GM23338 (cell line): ENCODE measurements at regions not wholly inside any gene's neighbourhood (a gene's known extent, or its start where the extent isn't known, plus 50 kb on each side); places are given as distances from the start of the nearest gene placed in this dataset.

ENCODE experiments used
- ATAC-seq: fragments of 200-7000 bp; cut with Tn5 transposase; 3 replicates; pipeline ENCODE4 v1.9.1; 2020
- DNase-seq: peaks from one replicate; pipeline ENCODE4 v3.0.0-alpha.2; 2015; ENCODE audit warnings: low spot score
- H2AFZ ChIP-seq: fragments of 200-600 bp; sonication (generic); 2 replicates; pipeline ENCODE4 v1.8.0; 2016; ENCODE audit warnings: antibody characterized with exemption, mild to moderate bottlenecking, moderate library complexity
- H3F3A ChIP-seq: fragments of 200-600 bp; sonication (generic); replicated peaks from 2 replicates; pipeline ENCODE4 v1.8.0; 2017; ENCODE audit warnings: antibody characterized with exemption, mixed run types, low read depth
- H3K27ac ChIP-seq: fragments of 200-600 bp; sonication (generic); 2 replicates; pipeline ENCODE4 v1.6.1; 2016; ENCODE audit warnings: low read depth
- H3K27me3 ChIP-seq: fragments of 200-600 bp; sonication (generic); 2 replicates; pipeline ENCODE4 v1.8.0; 2016; ENCODE audit warnings: mild to moderate bottlenecking, mixed run types, moderate library complexity; ENCODE audit not compliant: insufficient read depth
- H3K36me3 ChIP-seq: fragments of 200-600 bp; sonication (generic); 2 replicates; pipeline ENCODE4 v1.8.0; 2016; ENCODE audit warnings: mild to moderate bottlenecking; ENCODE audit not compliant: insufficient read depth
- H3K4me1 ChIP-seq: fragments of 200-600 bp; sonication (generic); 2 replicates; pipeline ENCODE4 v1.8.0; 2016; ENCODE audit warnings: mild to moderate bottlenecking, moderate library complexity; ENCODE audit not compliant: insufficient read depth
- H3K4me2 ChIP-seq: fragments of 200-600 bp; sonication (generic); 2 replicates; pipeline ENCODE4 v1.7.1; 2017; ENCODE audit warnings: mixed run types
- H3K4me3 ChIP-seq: fragments of 200-600 bp; sonication (generic); 2 replicates; pipeline ENCODE4 v1.6.1; 2016; ENCODE audit warnings: mixed run types
- H3K79me2 ChIP-seq: fragments of 200-600 bp; sonication (generic); replicated peaks from 2 replicates; pipeline ENCODE4 v1.8.0; 2017; ENCODE audit warnings: mild to moderate bottlenecking; ENCODE audit not compliant: insufficient read depth
- H3K9me2 ChIP-seq: fragments of 200-600 bp; sonication (generic); 2 replicates; pipeline ENCODE4 v1.8.0; 2017; ENCODE audit not compliant: insufficient read depth
- H4K20me1 ChIP-seq: fragments of 200-600 bp; sonication (generic); replicated peaks from 2 replicates; pipeline ENCODE4 v1.8.0; 2017; ENCODE audit warnings: mild to moderate bottlenecking; ENCODE audit not compliant: insufficient read depth
- H3K27ac Mint-ChIP-seq: 2 replicates; pipeline ENCODE4 v1.8.0; 2020; ENCODE audit warnings: inconsistent platforms, mild to moderate bottlenecking, moderate library complexity, mixed read lengths
- H3K27me3 Mint-ChIP-seq: 3 replicates; pipeline ENCODE4 v1.8.0; 2022; ENCODE audit warnings: low read depth, mild to moderate bottlenecking, moderate library complexity, mixed read lengths, inconsistent platforms; ENCODE audit not compliant: insufficient read depth, poor library complexity
- H3K36me3 Mint-ChIP-seq: 3 replicates; pipeline ENCODE4 v1.8.0; 2021; ENCODE audit warnings: low read depth, mild to moderate bottlenecking, inconsistent platforms, moderate library complexity, mixed read lengths
- H3K4me1 Mint-ChIP-seq: 3 replicates; pipeline ENCODE4 v1.8.0; 2020; ENCODE audit warnings: mild to moderate bottlenecking, inconsistent platforms, mixed read lengths
- H3K4me3 Mint-ChIP-seq: 3 replicates; pipeline ENCODE4 v1.8.0; 2021; ENCODE audit warnings: moderate library complexity, mild to moderate bottlenecking, inconsistent platforms, mixed read lengths
- H3K9me3 Mint-ChIP-seq: 3 replicates; pipeline ENCODE4 v1.8.0; 2020; ENCODE audit warnings: moderate library complexity, mild to moderate bottlenecking, inconsistent platforms, mixed read lengths
- CREB1 ChIP-seq: fragments of 250-450 bp; sonication (Bioruptor Pico); IDR thresholded peaks from 2 replicates; pipeline ENCODE4 v1.5.0; 2020; ENCODE audit warnings: low read depth, mild to moderate bottlenecking, moderate library complexity
- CTCF ChIP-seq, 2 experiments: fragments of 200-600 bp in 1 of 2; sonication (generic) in 1 of 2; conservative IDR thresholded peaks; 2 replicates each; pipeline versions ENCODE4 v1.5.1 to v1.6.1; 2016 to 2017; ENCODE audit warnings: antibody characterized with exemption in 2 of 2, low read depth in 2 of 2, mild to moderate bottlenecking in 2 of 2, moderate library complexity in 1 of 2
- EZH2phosphoT487 ChIP-seq: fragments of 200-600 bp; sonication (generic); IDR thresholded peaks from one replicate; pipeline ENCODE4 v1.8.1; 2018; ENCODE audit warnings: antibody characterized with exemption; ENCODE audit not compliant: unreplicated experiment
- POLR2AphosphoS5 ChIP-seq: IDR thresholded peaks from 2 replicates; pipeline ENCODE4 v1.6.1; 2016; ENCODE audit warnings: antibody characterized with exemption, low read depth
- ZNF114 ChIP-seq: fragments of 250-450 bp; sonication (Bioruptor Pico); IDR thresholded peaks from 2 replicates; pipeline ENCODE4 v1.5.0; 2020; ENCODE audit warnings: mild to moderate bottlenecking, moderate library complexity
- ZNF462 ChIP-seq: fragments of 250-450 bp; sonication (Bioruptor Pico); IDR thresholded peaks from 2 replicates; pipeline ENCODE4 v1.5.0; 2020; ENCODE audit warnings: mild to moderate bottlenecking, moderate library complexity

- no peak for TF ChIP-seq ZNF462 (CRISPR knock-in tag)
- TF ChIP-seq POLR2AphosphoS5 = no peak
- TF ChIP-seq ZNF114 (CRISPR knock-in tag) = no peak
- no peak for TF ChIP-seq CREB1 (CRISPR knock-in tag)
- TF ChIP-seq EZH2phosphoT487 = no peak
These were observed 548.4 kb downstream of the LRRC70 start (continued) for GRCh38 chr5:63127054-63127453.

- Histone ChIP-seq H3K4me2 (no peak overlapping the region), H3K27ac (no peak overlapping the region), H3K9me2 (peaks cover 11% of the 10 kb centered on the region; the same call in 1 of the 2 replicates), H3K27me3 (no peaks in the 10 kb centered on the region), H3K4me3 (no peak overlapping the region), H3K4me1 (peaks cover 17% of the 10 kb centered on the region; the same call in 1 of the 2 replicates), H2AFZ (no peak overlapping the region), H3K36me3 (no peaks in the 10 kb centered on the region), H3K79me2 (no peaks in the 10 kb centered on the region), H3F3A (no peaks in the 10 kb centered on the region), H4K20me1 (no peaks in the 10 kb centered on the region)
- peak; percentile 56 to 60 for TF ChIP-seq CTCF (conservative IDR thresholded peaks at IDR 0.05; ENCODE audit: low read depth in 2 of 2)
- no peak for TF ChIP-seq CREB1 (CRISPR knock-in tag)
- Mint-ChIP-seq H3K4me1 (peaks cover 19% of the 10 kb centered on the region), H3K4me3 (no peak overlapping the region), H3K27ac (no peak overlapping the region), H3K27me3 (no peaks in the 10 kb centered on the region), H3K9me3 (peaks cover 3% of the 10 kb centered on the region; the same call in 1 of the 3 replicates), H3K36me3 (peaks cover 2% of the 10 kb centered on the region; the same call in 2 of the 3 replicates)
- DNase-seq (peak; percentile 62), ATAC-seq (peak; percentile 69)
These were observed 547.2 kb downstream of the LRRC70 start for GRCh38 chr5:63125862-63126261.
